ENCODE measurements at regions not wholly inside any gene's neighbourhood (a gene's known extent, or its start where the extent isn't known, plus 50 kb on each side); places are given as distances from the start of the nearest gene placed in this dataset.

GRCh38 chr12:116420227-116420880 is 138.8 kb upstream of the MAP1LC3B2 start:
- Mint-ChIP-seq H3K9me3 (ENCODE audit: unreplicated experiment) (no peaks in the 10 kb centered on the region), H3K27me3 (ENCODE audit: insufficient read depth, unreplicated experiment) (no peaks in the 10 kb centered on the region), H3K36me3 (ENCODE audit: insufficient read depth, unreplicated experiment) (no peaks in the 10 kb centered on the region), H3K4me1 (ENCODE audit: low read depth, unreplicated experiment) (no peaks in the 10 kb centered on the region), H3K27ac (ENCODE audit: unreplicated experiment) (no peak overlapping the region), H3K4me3 (ENCODE audit: unreplicated experiment) (no peak overlapping the region)
- Histone ChIP-seq H3K36me3 (ENCODE audit: control insufficient read depth, insufficient read depth, low read length) (no peaks in the 10 kb centered on the region), H3K4me1 (peaks cover 3% of the 10 kb centered on the region), H3K9me3 (peaks cover 3% of the 10 kb centered on the region; the same call in 1 of the 2 replicates), H3K4me3 (ENCODE audit: low read depth, low read length) (no peak overlapping the region), H3K27me3 (replicated peaks; ENCODE audit: control insufficient read depth, insufficient read depth, low read length) (no peaks in the 10 kb centered on the region)
- ChIA-PET POLR2A (no interaction called here), CTCF (no interaction called here)
- no peak for DNase-seq
- intact Hi-C loops (cut with micrococcal nuclease; ENCODE audit: unreplicated experiment): loop anchor here (5.0 to 10.0 kb wide), 2 partner anchors 128 to 174 kb away; no protein-coding TSS in a partner anchor
- TF ChIP-seq CTCF (IDR thresholded peaks at IDR 0.05; ENCODE audit: insufficient read depth in 1 of 2, low read depth in 1 of 2, low read length in 1 of 2, severe bottlenecking in 1 of 2, unreplicated experiment in 1 of 2): no peak
- BruUV-seq (replicated peaks): no TSS peak

- BruUV-seq (replicated peaks): no TSS peak
Observed at GRCh38 chr12:116421785-116422538, 137.2 kb upstream of the MAP1LC3B2 start.

More at GRCh38 chr12:116421785-116422538, 137.2 kb upstream of the MAP1LC3B2 start:
- ChIA-PET POLR2A (no interaction called here), CTCF (no interaction called here)
- Histone ChIP-seq H3K9me3 (peaks cover 3% of the 10 kb centered on the region; the same call in 1 of the 2 replicates), H3K4me1 (peaks cover 19% of the 10 kb centered on the region), H3K27me3 (replicated peaks; ENCODE audit: control insufficient read depth, insufficient read depth, low read length) (no peaks in the 10 kb centered on the region), H3K4me3 (ENCODE audit: low read depth, low read length) (no peak overlapping the region), H3K36me3 (ENCODE audit: control insufficient read depth, insufficient read depth, low read length) (no peaks in the 10 kb centered on the region)
- no peak overlapping the region for H3K4me3 Mint-ChIP-seq (ENCODE audit: unreplicated experiment)
- TF ChIP-seq CTCF (IDR thresholded peaks at IDR 0.05; ENCODE audit: insufficient read depth in 1 of 2, low read depth in 1 of 2, low read length in 1 of 2, severe bottlenecking in 1 of 2, unreplicated experiment in 1 of 2): no peak
- peaks cover 10% of the 10 kb centered on the region for H3K4me1 Mint-ChIP-seq (ENCODE audit: low read depth, unreplicated experiment)
- intact Hi-C loops (cut with micrococcal nuclease; ENCODE audit: unreplicated experiment): loop anchor here (5.0 to 10.0 kb wide), 2 partner anchors 130 to 173 kb away; no protein-coding TSS in a partner anchor
- no peaks in the 10 kb centered on the region for H3K27me3 Mint-ChIP-seq (ENCODE audit: insufficient read depth, unreplicated experiment)
- no peak overlapping the region for H3K27ac Mint-ChIP-seq (ENCODE audit: unreplicated experiment)
- H3K36me3 Mint-ChIP-seq (ENCODE audit: insufficient read depth, unreplicated experiment): peaks cover 6% of the 10 kb centered on the region
- DNase-seq: no peak
- H3K9me3 Mint-ChIP-seq (ENCODE audit: unreplicated experiment): no peaks in the 10 kb centered on the region
